H9 (cell line): ENCODE measurements at regions not wholly inside any gene's neighbourhood (a gene's known extent, or its start where the extent isn't known, plus 50 kb on each side); places are given as distances from the start of the nearest gene placed in this dataset.

ENCODE experiments used
- DNase-seq: peaks from one replicate; pipeline ENCODE4 v3.0.0-alpha.2; 2017
- H2AFZ ChIP-seq: one replicate; pipeline ENCODE4 v1.6.1; 2013; ENCODE audit warnings: mild to moderate bottlenecking, low read length, control low read depth, moderate library complexity
- H2AK5ac ChIP-seq: 2 replicates; pipeline ENCODE4 v1.6.1; 2013; ENCODE audit warnings: low read length, control low read depth, mixed read lengths; ENCODE audit not compliant: insufficient read length
- H2BK120ac ChIP-seq: one replicate; pipeline ENCODE4 v1.6.1; 2013; ENCODE audit warnings: low read depth, mild to moderate bottlenecking, low read length, control low read depth, inconsistent platforms; ENCODE audit not compliant: poor library complexity, severe bottlenecking
- H2BK12ac ChIP-seq: 2 replicates; pipeline ENCODE4 v1.6.1; 2013; ENCODE audit warnings: low read length, control low read depth, mixed read lengths, low read depth; ENCODE audit not compliant: insufficient read length
- H2BK15ac ChIP-seq: 2 replicates; pipeline ENCODE4 v1.6.1; 2013; ENCODE audit warnings: low read depth, low read length, control low read depth
- H2BK20ac ChIP-seq: one replicate; pipeline ENCODE4 v1.6.1; 2013; ENCODE audit warnings: low read depth, mild to moderate bottlenecking, low read length, control low read depth, inconsistent platforms; ENCODE audit not compliant: poor library complexity, severe bottlenecking
- H2BK5ac ChIP-seq: 2 replicates; pipeline ENCODE4 v1.6.1; 2013; ENCODE audit warnings: low read length, control low read depth, mixed read lengths; ENCODE audit not compliant: insufficient read length
- H3K14ac ChIP-seq: 2 replicates; pipeline ENCODE4 v1.6.1; 2013; ENCODE audit warnings: low read length, control low read depth; ENCODE audit not compliant: insufficient read depth
- H3K18ac ChIP-seq: 2 replicates; pipeline ENCODE4 v1.6.1; 2013; ENCODE audit warnings: low read depth, mild to moderate bottlenecking, mixed read lengths, low read length, control low read depth; ENCODE audit not compliant: insufficient read length
- H3K23ac ChIP-seq: 2 replicates; pipeline ENCODE4 v1.6.1; 2013; ENCODE audit warnings: low read length, control low read depth, mixed read lengths, low read depth; ENCODE audit not compliant: insufficient read length
- H3K23me2 ChIP-seq: 2 replicates; pipeline ENCODE4 v1.6.1; 2013; ENCODE audit warnings: low read depth, mild to moderate bottlenecking, mixed read lengths, low read length, control low read depth; ENCODE audit not compliant: insufficient read length, poor library complexity, severe bottlenecking
- H3K27ac ChIP-seq: 2 replicates; pipeline ENCODE4 v1.5.1; 2013; ENCODE audit warnings: low read length, control low read depth, mixed read lengths, low read depth; ENCODE audit not compliant: insufficient read length
- H3K27me3 ChIP-seq: 2 replicates; pipeline ENCODE4 v1.6.1; 2013; ENCODE audit warnings: low read length, control low read depth, inconsistent platforms; ENCODE audit not compliant: insufficient read depth
- H3K4ac ChIP-seq: 2 replicates; pipeline ENCODE4 v1.6.1; 2013; ENCODE audit warnings: low read depth, mild to moderate bottlenecking, control low read depth, inconsistent platforms, low read length, moderate library complexity
- H3K4me1 ChIP-seq: 2 replicates; pipeline ENCODE4 v1.6.1; 2013; ENCODE audit warnings: low read length, control low read depth, inconsistent platforms; ENCODE audit not compliant: insufficient read depth
- H3K4me2 ChIP-seq: 2 replicates; pipeline ENCODE4 v1.6.1; 2013; ENCODE audit warnings: low read length, control low read depth, mixed read lengths; ENCODE audit not compliant: insufficient read length, insufficient read depth
- H3K56ac ChIP-seq: 2 replicates; pipeline ENCODE4 v1.6.1; 2013; ENCODE audit warnings: low read depth, mild to moderate bottlenecking, mixed read lengths, low read length, control low read depth; ENCODE audit not compliant: insufficient read length
- H3K79me1 ChIP-seq: 2 replicates; pipeline ENCODE4 v1.6.1; 2013; ENCODE audit warnings: low read depth, mild to moderate bottlenecking, moderate library complexity, low read length, control low read depth, inconsistent platforms; ENCODE audit not compliant: insufficient read depth, poor library complexity, severe bottlenecking
- H3K79me2 ChIP-seq: 2 replicates; pipeline ENCODE4 v1.6.1; 2013; ENCODE audit warnings: low read length, control low read depth, inconsistent platforms; ENCODE audit not compliant: insufficient read depth
- H3K9ac ChIP-seq: 2 replicates; pipeline ENCODE4 v1.6.1; 2013; ENCODE audit warnings: low read length, control low read depth, mixed read lengths; ENCODE audit not compliant: insufficient read length; ENCODE audit errors: extremely low read depth
- H3K9me3 ChIP-seq: one replicate; pipeline ENCODE4 v1.6.1; 2013; ENCODE audit warnings: low read depth, low read length, inconsistent platforms; ENCODE audit not compliant: control insufficient read depth
- H3T11ph ChIP-seq: one replicate; pipeline ENCODE4 v1.6.1; 2013; ENCODE audit warnings: mild to moderate bottlenecking, low read length, control low read depth, inconsistent platforms
- H4K20me1 ChIP-seq: one replicate; pipeline ENCODE4 v1.6.1; 2013; ENCODE audit not compliant: control insufficient read depth, insufficient read length, insufficient read depth
- H4K5ac ChIP-seq: 2 replicates; pipeline ENCODE4 v1.6.1; 2013; ENCODE audit warnings: low read depth, mild to moderate bottlenecking, mixed read lengths, low read length, control low read depth; ENCODE audit not compliant: insufficient read length
- H4K8ac ChIP-seq: replicated peaks from 2 replicates; pipeline ENCODE4 v1.6.1; 2013; ENCODE audit warnings: low read length, control low read depth, mixed read lengths, low read depth; ENCODE audit not compliant: insufficient read length
- H4K91ac ChIP-seq: 2 replicates; pipeline ENCODE4 v1.6.1; 2013; ENCODE audit warnings: low read depth, mild to moderate bottlenecking, moderate library complexity, mixed read lengths, low read length, control low read depth; ENCODE audit not compliant: insufficient read length
- H3K27ac Mint-ChIP-seq, 3 experiments: 2 replicates in 2 of 3; 3 replicates in 1 of 3; pipeline ENCODE4 v1.8.0; 2020 to 2021; ENCODE audit warnings: mixed read lengths in 3 of 3, mild to moderate bottlenecking in 1 of 3, moderate library complexity in 1 of 3
- H3K27me3 Mint-ChIP-seq: 2 replicates; pipeline ENCODE4 v1.8.0; 2021; ENCODE audit warnings: low read depth, mild to moderate bottlenecking, moderate library complexity, mixed read lengths
- H3K36me3 Mint-ChIP-seq, 3 experiments: 2 replicates in 2 of 3; 3 replicates in 1 of 3; pipeline ENCODE4 v1.8.0; 2020 to 2021; ENCODE audit warnings: low read depth in 3 of 3, mixed read lengths in 3 of 3; ENCODE audit not compliant: insufficient read depth in 1 of 3
- H3K4me1 Mint-ChIP-seq, 2 experiments: 2 replicates each; pipeline ENCODE4 v1.8.0; 2020; ENCODE audit warnings: mixed read lengths in 2 of 2
- H3K4me3 Mint-ChIP-seq, 2 experiments: 2 replicates in 1 of 2; 3 replicates in 1 of 2; pipeline ENCODE4 v1.8.0; 2020 to 2021; ENCODE audit warnings: mild to moderate bottlenecking in 2 of 2, mixed read lengths in 2 of 2, moderate library complexity in 1 of 2
- H3K9me3 Mint-ChIP-seq, 2 experiments: 2 replicates in 1 of 2; 3 replicates in 1 of 2; pipeline ENCODE4 v1.8.0; 2020; ENCODE audit warnings: mild to moderate bottlenecking in 2 of 2, mixed read lengths in 2 of 2, moderate library complexity in 1 of 2
- WGBS: extraction: QIAGEN DNeasy Blood & Tissue Kit; methylation state at CpG from one replicate; pipeline ENCODE4 v1.1.7; 2013; ENCODE audit warnings: missing lambda C conversion rate, low lambda C conversion rate, mixed read lengths; ENCODE audit not compliant: insufficient read length; ENCODE audit errors: extremely low coverage; 5-methylcytosine and 5-hydroxymethylcytosine counted together
- TF ChIP-seq, protein P1 (sequence below): fragments of 200-600 bp; sonication (generic); conservative IDR thresholded peaks from 3 replicates; pipeline ENCODE4 v1.8.0; 2021; ENCODE audit warnings: antibody characterized with exemption, mild to moderate bottlenecking

DNA sequence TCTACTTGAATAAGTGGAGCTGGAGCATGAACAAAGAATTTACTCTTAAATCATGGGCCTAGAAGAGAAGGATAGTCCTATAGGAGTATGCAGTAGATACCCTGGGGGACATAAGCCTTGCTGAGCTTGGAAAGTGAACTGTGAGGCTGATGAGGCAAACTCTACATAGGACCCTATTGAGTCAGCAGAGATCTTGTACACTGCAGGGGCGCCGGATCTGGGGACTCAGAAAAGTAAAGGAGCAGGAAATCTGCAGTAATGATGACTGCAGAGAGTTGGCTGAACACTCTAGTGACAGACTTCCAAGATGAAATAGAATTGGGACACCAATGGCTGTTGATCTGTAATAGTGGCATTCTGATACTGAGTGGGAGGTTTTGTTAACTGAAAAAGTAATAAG is 543.7 kb downstream of the XIRP2 start:
- Mint-ChIP-seq H3K4me3 (no peak overlapping the region), H3K27ac (peak overlapping the region in 1 of 3 experiments; percentile 63; a peak in 1 of 7 replicates), H3K4me1 (peaks cover 10 to 13% of the 10 kb centered on the region in 2 experiments), H3K9me3 (peaks cover 0 to 1% of the 10 kb centered on the region in 2 experiments; a peak in 2 of 5 replicates), H3K27me3 (no peaks in the 10 kb centered on the region), H3K36me3 (peaks cover 0 to 7% (median 0%) of the 10 kb centered on the region in 3 experiments; a peak in 2 of 7 replicates)
- H3K79me1 ChIP-seq = no peaks in the 10 kb centered on the region
- H3K27me3 ChIP-seq = no peaks in the 10 kb centered on the region
- no peak overlapping the region for H3K18ac ChIP-seq
- WGBS = no CpG with 5 or more reads among the region's 2 CpGs
- no peak overlapping the region for H3K27ac ChIP-seq
- H3K4ac ChIP-seq = no peak overlapping the region
- no peak overlapping the region for H4K91ac ChIP-seq
- H2AFZ ChIP-seq = no peak overlapping the region
- no peak overlapping the region for H2AK5ac ChIP-seq
- H3K79me2 ChIP-seq = no peaks in the 10 kb centered on the region; the same call in 1 of the 2 replicates
- H2BK12ac ChIP-seq = no peak overlapping the region
- no peaks in the 10 kb centered on the region for H3K23me2 ChIP-seq
- H3T11ph ChIP-seq = no peak overlapping the region
- H3K4me2 ChIP-seq = no peak overlapping the region
- no peak overlapping the region for H3K14ac ChIP-seq
- no peaks in the 10 kb centered on the region for H3K9me3 ChIP-seq
- no peak overlapping the region for H2BK120ac ChIP-seq
- no peak overlapping the region for H2BK20ac ChIP-seq
- TF ChIP-seq, protein P1, sequence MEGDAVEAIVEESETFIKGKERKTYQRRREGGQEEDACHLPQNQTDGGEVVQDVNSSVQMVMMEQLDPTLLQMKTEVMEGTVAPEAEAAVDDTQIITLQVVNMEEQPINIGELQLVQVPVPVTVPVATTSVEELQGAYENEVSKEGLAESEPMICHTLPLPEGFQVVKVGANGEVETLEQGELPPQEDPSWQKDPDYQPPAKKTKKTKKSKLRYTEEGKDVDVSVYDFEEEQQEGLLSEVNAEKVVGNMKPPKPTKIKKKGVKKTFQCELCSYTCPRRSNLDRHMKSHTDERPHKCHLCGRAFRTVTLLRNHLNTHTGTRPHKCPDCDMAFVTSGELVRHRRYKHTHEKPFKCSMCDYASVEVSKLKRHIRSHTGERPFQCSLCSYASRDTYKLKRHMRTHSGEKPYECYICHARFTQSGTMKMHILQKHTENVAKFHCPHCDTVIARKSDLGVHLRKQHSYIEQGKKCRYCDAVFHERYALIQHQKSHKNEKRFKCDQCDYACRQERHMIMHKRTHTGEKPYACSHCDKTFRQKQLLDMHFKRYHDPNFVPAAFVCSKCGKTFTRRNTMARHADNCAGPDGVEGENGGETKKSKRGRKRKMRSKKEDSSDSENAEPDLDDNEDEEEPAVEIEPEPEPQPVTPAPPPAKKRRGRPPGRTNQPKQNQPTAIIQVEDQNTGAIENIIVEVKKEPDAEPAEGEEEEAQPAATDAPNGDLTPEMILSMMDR = no peak
- no peak overlapping the region for H2BK5ac ChIP-seq
- H4K5ac ChIP-seq = no peak overlapping the region
- H3K23ac ChIP-seq = no peak overlapping the region
- H3K9ac ChIP-seq = no peak overlapping the region
- no peak overlapping the region for H4K8ac ChIP-seq
- no peaks in the 10 kb centered on the region for H4K20me1 ChIP-seq
- H2BK15ac ChIP-seq = no peak overlapping the region
- DNase-seq = no peak
- H3K4me1 ChIP-seq = no peaks in the 10 kb centered on the region
- no peak overlapping the region for H3K56ac ChIP-seq
